SU-DHL-6 (cell line): ENCODE measurements at regions not wholly inside any gene's neighbourhood (a gene's known extent, or its start where the extent isn't known, plus 50 kb on each side); places are given as distances from the start of the nearest gene placed in this dataset.

Experiments
- H2AFZ ChIP-seq: fragments of 200-600 bp; sonication (generic); 2 replicates; pipeline ENCODE4 v1.6.1; 2014; ENCODE audit warnings: low read depth, mild to moderate bottlenecking, moderate library complexity, mixed read lengths, antibody characterized with exemption, low read length; ENCODE audit not compliant: severe bottlenecking
- H3F3A ChIP-seq: fragments of 200-600 bp; shearing (Covaris generic); 2 replicates; pipeline ENCODE4 v1.6.0; 2016; ENCODE audit warnings: antibody characterized with exemption, mild to moderate bottlenecking; ENCODE audit not compliant: insufficient read depth
- H3K27ac ChIP-seq: fragments of 200-600 bp; sonication (generic); 2 replicates; pipeline ENCODE4 v1.5.1; 2016; ENCODE audit warnings: low read depth, mild to moderate bottlenecking, low read length, moderate library complexity, mixed read lengths
- H3K27me3 ChIP-seq: fragments of 200-600 bp; sonication (generic), shearing (Covaris generic); 2 replicates; pipeline ENCODE4 v1.6.0; 2014; ENCODE audit warnings: mild to moderate bottlenecking, low read length
- H3K36me3 ChIP-seq: fragments of 200-600 bp; sonication (generic); 2 replicates; pipeline ENCODE4 v1.6.1; 2014; ENCODE audit warnings: mild to moderate bottlenecking, low read length, mixed read lengths
- H3K4me2 ChIP-seq: fragments of 300-600, 200-600 bp; shearing (Covaris generic), sonication (generic); 2 replicates; pipeline ENCODE4 v1.6.0; 2014; ENCODE audit warnings: low read length, low read depth, mild to moderate bottlenecking; ENCODE audit not compliant: poor library complexity, severe bottlenecking
- H3K4me3 ChIP-seq: fragments of 200-600 bp; sonication (generic); 2 replicates; pipeline ENCODE4 v1.5.1; 2014; ENCODE audit warnings: antibody characterized with exemption, low read length, mild to moderate bottlenecking, mixed read lengths; ENCODE audit not compliant: insufficient read depth, poor library complexity, severe bottlenecking
- H3K79me2 ChIP-seq: fragments of 200-600 bp; sonication (generic); 2 replicates; pipeline ENCODE4 v1.6.1; 2014; ENCODE audit warnings: mild to moderate bottlenecking, low read length, moderate library complexity; ENCODE audit not compliant: insufficient read depth
- H3K9ac ChIP-seq: fragments of 200-600 bp; sonication (generic); 2 replicates; pipeline ENCODE4 v1.7.0; 2014; ENCODE audit warnings: mild to moderate bottlenecking, low read length
- H3K9me2 ChIP-seq: fragments of 200-600 bp; sonication (generic); replicated peaks from 2 replicates; pipeline ENCODE4 v1.6.1; 2014; ENCODE audit warnings: low read length; ENCODE audit not compliant: insufficient read depth
- H3K9me3 ChIP-seq: fragments of 200-600 bp; sonication (generic); 2 replicates; pipeline ENCODE4 v1.6.1; 2014; ENCODE audit warnings: low read length, mixed read lengths; ENCODE audit not compliant: insufficient read depth
- H4K20me1 ChIP-seq: fragments of 200-600 bp; sonication (generic); 2 replicates; pipeline ENCODE4 v1.6.1; 2014; ENCODE audit warnings: low read depth, mild to moderate bottlenecking, antibody characterized with exemption, low read length, moderate library complexity, mixed read lengths
- CTCF ChIP-seq: fragments of 200-600 bp; sonication (generic); IDR thresholded peaks from one replicate; pipeline ENCODE4 v1.5.1; 2017; ENCODE audit warnings: antibody characterized with exemption, mild to moderate bottlenecking, low read length, moderate library complexity; ENCODE audit not compliant: insufficient read depth, poor library complexity, severe bottlenecking
- EZH2phosphoT487 ChIP-seq: fragments of 200-600 bp; sonication (generic), shearing (Covaris generic); conservative IDR thresholded peaks from 2 replicates; pipeline ENCODE4 v1.6.1; 2018; ENCODE audit warnings: mild to moderate bottlenecking, antibody characterized with exemption, low read length, moderate library complexity, mixed read lengths

GRCh38 chr6:4668271-4669179 lies 107.7 kb upstream of the CDYL start:
- Histone ChIP-seq H3K9me2 (no peaks in the 10 kb centered on the region), H3K27me3 (no peaks in the 10 kb centered on the region), H3K4me3 (no peak overlapping the region), H3K9ac (no peak overlapping the region), H3K9me3 (no peaks in the 10 kb centered on the region), H3F3A (no peaks in the 10 kb centered on the region), H3K36me3 (no peaks in the 10 kb centered on the region), H2AFZ (no peak overlapping the region), H3K27ac (no peak overlapping the region), H3K79me2 (no peaks in the 10 kb centered on the region), H4K20me1 (no peaks in the 10 kb centered on the region), H3K4me2 (no peak overlapping the region)
- TF ChIP-seq EZH2phosphoT487 (no peak), CTCF (no peak)

- Histone ChIP-seq H3K9me3 (no peaks in the 10 kb centered on the region), H3K27me3 (no peaks in the 10 kb centered on the region), H4K20me1 (no peaks in the 10 kb centered on the region), H2AFZ (no peak overlapping the region), H3K9me2 (no peaks in the 10 kb centered on the region), H3K27ac (no peak overlapping the region), H3K79me2 (no peaks in the 10 kb centered on the region), H3K36me3 (no peaks in the 10 kb centered on the region), H3K4me3 (no peak overlapping the region), H3F3A (no peaks in the 10 kb centered on the region), H3K4me2 (no peak overlapping the region), H3K9ac (no peak overlapping the region)
- TF ChIP-seq EZH2phosphoT487 (no peak), CTCF (no peak)
These were observed 108.6 kb upstream of the CDYL start for GRCh38 chr6:4667591-4667990.

DNA sequence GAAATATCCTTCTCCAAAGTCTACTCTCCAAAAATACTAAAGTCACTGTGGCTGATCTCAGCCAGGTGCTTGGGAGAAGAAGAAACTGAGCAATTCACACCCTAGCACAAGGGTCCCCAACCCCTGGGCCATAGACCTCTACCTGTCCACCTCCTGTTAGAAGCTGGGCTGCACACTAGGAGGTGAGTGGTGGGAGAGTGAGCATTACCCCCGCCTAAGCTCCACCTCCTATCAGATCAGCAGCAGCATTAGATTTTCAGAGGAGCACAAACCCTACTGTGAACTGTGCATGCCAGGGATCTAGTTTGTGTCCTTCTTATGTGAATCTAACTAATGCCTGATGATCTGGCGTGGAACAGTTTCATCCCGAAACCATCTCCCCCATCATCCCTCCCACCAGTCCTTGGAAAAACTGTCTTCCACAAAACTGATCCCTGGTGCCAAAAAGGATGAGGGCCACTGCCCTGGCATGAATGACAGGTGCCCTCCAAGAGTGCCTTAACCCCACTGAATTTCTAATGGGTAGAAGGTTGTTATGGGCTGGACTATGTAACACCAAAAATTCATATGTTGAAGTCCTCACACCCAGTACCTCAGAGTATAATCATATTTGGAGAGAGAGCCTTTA lies 109.2 kb upstream of the CDYL start:
- Histone ChIP-seq H3K9ac (no peak overlapping the region), H3F3A (no peaks in the 10 kb centered on the region), H3K27me3 (no peaks in the 10 kb centered on the region), H3K4me3 (no peak overlapping the region), H4K20me1 (no peaks in the 10 kb centered on the region), H3K9me2 (no peaks in the 10 kb centered on the region), H2AFZ (no peak overlapping the region), H3K79me2 (no peaks in the 10 kb centered on the region), H3K4me2 (no peak overlapping the region), H3K27ac (no peak overlapping the region), H3K9me3 (no peaks in the 10 kb centered on the region), H3K36me3 (no peaks in the 10 kb centered on the region)
- no peak for TF ChIP-seq CTCF
- no peak for TF ChIP-seq EZH2phosphoT487
